ENCODE measurements at regions not wholly inside any gene's neighbourhood (a gene's known extent, or its start where the extent isn't known, plus 50 kb on each side); places are given as distances from the start of the nearest gene placed in this dataset.

GRCh38 chr14:81818271-81818670 is 284.6 kb upstream of the SEL1L start:
- TF ChIP-seq POLR2AphosphoS5 (IDR thresholded peaks at IDR 0.05; ENCODE audit: low read depth, low read length) (no peak), SIN3A (IDR thresholded peaks at IDR 0.05; ENCODE audit: borderline replicate concordance, insufficient read depth, low read length) (no peak)
- TF ChIP-seq, protein P1, sequence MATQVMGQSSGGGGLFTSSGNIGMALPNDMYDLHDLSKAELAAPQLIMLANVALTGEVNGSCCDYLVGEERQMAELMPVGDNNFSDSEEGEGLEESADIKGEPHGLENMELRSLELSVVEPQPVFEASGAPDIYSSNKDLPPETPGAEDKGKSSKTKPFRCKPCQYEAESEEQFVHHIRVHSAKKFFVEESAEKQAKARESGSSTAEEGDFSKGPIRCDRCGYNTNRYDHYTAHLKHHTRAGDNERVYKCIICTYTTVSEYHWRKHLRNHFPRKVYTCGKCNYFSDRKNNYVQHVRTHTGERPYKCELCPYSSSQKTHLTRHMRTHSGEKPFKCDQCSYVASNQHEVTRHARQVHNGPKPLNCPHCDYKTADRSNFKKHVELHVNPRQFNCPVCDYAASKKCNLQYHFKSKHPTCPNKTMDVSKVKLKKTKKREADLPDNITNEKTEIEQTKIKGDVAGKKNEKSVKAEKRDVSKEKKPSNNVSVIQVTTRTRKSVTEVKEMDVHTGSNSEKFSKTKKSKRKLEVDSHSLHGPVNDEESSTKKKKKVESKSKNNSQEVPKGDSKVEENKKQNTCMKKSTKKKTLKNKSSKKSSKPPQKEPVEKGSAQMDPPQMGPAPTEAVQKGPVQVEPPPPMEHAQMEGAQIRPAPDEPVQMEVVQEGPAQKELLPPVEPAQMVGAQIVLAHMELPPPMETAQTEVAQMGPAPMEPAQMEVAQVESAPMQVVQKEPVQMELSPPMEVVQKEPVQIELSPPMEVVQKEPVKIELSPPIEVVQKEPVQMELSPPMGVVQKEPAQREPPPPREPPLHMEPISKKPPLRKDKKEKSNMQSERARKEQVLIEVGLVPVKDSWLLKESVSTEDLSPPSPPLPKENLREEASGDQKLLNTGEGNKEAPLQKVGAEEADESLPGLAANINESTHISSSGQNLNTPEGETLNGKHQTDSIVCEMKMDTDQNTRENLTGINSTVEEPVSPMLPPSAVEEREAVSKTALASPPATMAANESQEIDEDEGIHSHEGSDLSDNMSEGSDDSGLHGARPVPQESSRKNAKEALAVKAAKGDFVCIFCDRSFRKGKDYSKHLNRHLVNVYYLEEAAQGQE (IDR thresholded peaks at IDR 0.05; ENCODE audit: insufficient read depth in 1 of 2, low read depth in 2 of 2, low read length in 2 of 2) = no peak
